ENCODE measurements at regions not wholly inside any gene's neighbourhood (a gene's known extent, or its start where the extent isn't known, plus 50 kb on each side); places are given as distances from the start of the nearest gene placed in this dataset.
"Not testable (repeated sequence)": the region's sequence is repeated elsewhere in the genome, so short reads cannot be mapped to it uniquely, and the experiment has no call there.

DNA sequence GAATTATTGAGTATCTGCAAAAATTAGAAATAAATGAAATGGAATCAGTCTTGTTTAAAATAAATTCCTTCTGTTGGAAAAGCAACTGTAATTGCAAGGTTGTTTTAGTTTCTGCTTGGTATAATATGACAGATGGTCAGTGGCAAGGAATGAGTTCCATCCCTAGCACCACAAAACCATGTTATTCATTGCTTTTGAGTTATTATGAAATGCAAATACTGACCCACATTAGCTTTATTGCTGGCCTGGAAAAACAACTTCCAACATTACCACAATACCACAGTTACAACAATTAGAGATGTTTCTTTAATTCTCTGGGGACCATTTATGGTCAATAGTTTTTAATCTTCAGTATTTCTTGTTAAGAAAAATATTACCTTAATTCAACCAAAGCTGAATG lies 194.4 kb downstream of the TMA16 start:
- Histone ChIP-seq H3K4me1 (no peaks in the 10 kb centered on the region), H3K27ac (no peak overlapping the region), H3K27me3 (no peaks in the 10 kb centered on the region), H3K4me3 (no peak overlapping the region), H3K9ac (ENCODE audit: low read depth in 2 of 2, low read length in 2 of 2) (no peak overlapping the region), H3K36me3 (no peaks in the 10 kb centered on the region), H3K9me3 (no peaks in the 10 kb centered on the region)
- intact Hi-C loops (cut with DNase I): no loop called here
- TF ChIP-seq, protein P1, sequence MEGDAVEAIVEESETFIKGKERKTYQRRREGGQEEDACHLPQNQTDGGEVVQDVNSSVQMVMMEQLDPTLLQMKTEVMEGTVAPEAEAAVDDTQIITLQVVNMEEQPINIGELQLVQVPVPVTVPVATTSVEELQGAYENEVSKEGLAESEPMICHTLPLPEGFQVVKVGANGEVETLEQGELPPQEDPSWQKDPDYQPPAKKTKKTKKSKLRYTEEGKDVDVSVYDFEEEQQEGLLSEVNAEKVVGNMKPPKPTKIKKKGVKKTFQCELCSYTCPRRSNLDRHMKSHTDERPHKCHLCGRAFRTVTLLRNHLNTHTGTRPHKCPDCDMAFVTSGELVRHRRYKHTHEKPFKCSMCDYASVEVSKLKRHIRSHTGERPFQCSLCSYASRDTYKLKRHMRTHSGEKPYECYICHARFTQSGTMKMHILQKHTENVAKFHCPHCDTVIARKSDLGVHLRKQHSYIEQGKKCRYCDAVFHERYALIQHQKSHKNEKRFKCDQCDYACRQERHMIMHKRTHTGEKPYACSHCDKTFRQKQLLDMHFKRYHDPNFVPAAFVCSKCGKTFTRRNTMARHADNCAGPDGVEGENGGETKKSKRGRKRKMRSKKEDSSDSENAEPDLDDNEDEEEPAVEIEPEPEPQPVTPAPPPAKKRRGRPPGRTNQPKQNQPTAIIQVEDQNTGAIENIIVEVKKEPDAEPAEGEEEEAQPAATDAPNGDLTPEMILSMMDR (IDR thresholded peaks at IDR 0.05): no peak
- DNase-seq: no peak

DNA sequence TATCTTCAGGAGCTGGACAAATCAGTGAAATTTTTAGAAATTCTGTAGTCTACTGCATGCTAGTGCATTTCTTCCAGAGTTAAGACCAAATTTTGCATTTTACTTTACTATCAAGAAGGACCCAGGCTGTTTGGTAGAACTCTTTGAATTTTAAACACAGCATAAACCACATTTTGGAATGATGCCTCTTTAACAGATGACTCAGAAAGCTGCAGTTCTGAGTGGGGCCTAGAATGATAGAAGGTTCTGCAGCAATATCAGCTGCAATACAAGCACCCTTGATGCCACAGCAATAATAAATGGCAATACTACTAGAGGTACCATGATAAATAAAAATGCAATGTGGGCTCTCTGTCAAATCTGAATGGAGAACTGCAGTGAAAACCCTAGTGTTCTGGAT lies 198.7 kb downstream of the TMA16 start:
- no peaks in the 10 kb centered on the region for H3K36me3 ChIP-seq
- DNase-seq: no peak
- H3K9me3 ChIP-seq: no peaks in the 10 kb centered on the region
- no peak overlapping the region for H3K4me3 ChIP-seq
- no peak overlapping the region for H3K9ac ChIP-seq (ENCODE audit: low read depth in 2 of 2, low read length in 2 of 2)
- TF ChIP-seq, protein P1 (IDR thresholded peaks at IDR 0.05): no peak
- H3K27me3 ChIP-seq: no peaks in the 10 kb centered on the region
- H3K27ac ChIP-seq: no peak overlapping the region
- intact Hi-C loops (cut with DNase I): no loop called here
- no peaks in the 10 kb centered on the region for H3K4me1 ChIP-seq

DNA sequence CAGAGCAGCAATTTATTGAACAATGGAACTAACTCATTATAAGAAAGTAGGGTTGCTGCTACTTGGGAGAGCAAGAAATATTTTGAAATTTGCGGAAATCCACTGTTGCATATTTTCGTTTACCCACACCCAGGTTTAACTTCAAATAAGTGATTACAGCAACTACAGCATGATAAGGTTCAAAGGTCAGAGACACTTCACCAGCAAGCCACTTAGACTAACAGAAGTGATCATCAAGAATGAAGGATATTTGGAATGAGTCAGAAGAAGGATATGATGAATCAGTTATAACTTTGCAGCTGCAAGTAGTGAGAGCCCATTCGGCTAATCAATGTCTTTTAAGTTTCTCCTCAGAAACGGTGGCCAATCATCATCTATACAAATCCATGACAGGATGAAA lies 199.3 kb downstream of the TMA16 start:
- no peaks in the 10 kb centered on the region for H3K36me3 ChIP-seq
- TF ChIP-seq, protein P1 (IDR thresholded peaks at IDR 0.05): no peak
- no peaks in the 10 kb centered on the region for H3K4me1 ChIP-seq
- no peaks in the 10 kb centered on the region for H3K27me3 ChIP-seq
- intact Hi-C loops (cut with DNase I): no loop called here
- H3K9me3 ChIP-seq: no peaks in the 10 kb centered on the region
- no peak overlapping the region for H3K9ac ChIP-seq (ENCODE audit: low read depth in 2 of 2, low read length in 2 of 2)
- DNase-seq: no peak
- H3K27ac ChIP-seq: no peak overlapping the region
- no peak overlapping the region for H3K4me3 ChIP-seq

DNA sequence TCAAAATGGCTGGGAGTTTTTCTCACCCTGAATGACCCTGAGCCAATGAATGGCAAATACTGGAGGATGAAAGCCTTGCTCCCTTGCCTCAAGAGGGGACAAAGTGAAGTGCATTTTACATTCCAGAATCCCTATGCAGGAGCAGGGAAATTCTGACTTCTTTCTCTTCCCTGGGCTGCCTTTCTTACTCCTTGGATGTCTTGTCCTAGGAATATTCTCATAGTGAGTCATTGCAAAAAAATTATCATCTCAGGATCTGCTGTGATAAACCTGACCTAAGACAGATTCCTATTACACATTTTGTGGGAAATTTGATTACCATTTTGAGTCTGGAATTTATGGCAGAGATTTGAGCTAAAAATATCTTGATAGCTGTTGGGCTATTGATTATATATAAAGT lies 199.9 kb downstream of the TMA16 start:
- Histone ChIP-seq H3K36me3 (no peaks in the 10 kb centered on the region), H3K4me1 (no peaks in the 10 kb centered on the region), H3K27me3 (no peaks in the 10 kb centered on the region), H3K4me3 (no peak overlapping the region), H3K9ac (ENCODE audit: low read depth in 2 of 2, low read length in 2 of 2) (no peak overlapping the region), H3K9me3 (no peaks in the 10 kb centered on the region), H3K27ac (no peak overlapping the region)
- TF ChIP-seq, protein P1 (IDR thresholded peaks at IDR 0.05): no peak
- intact Hi-C loops (cut with DNase I): no loop called here
- DNase-seq: no peak

DNA sequence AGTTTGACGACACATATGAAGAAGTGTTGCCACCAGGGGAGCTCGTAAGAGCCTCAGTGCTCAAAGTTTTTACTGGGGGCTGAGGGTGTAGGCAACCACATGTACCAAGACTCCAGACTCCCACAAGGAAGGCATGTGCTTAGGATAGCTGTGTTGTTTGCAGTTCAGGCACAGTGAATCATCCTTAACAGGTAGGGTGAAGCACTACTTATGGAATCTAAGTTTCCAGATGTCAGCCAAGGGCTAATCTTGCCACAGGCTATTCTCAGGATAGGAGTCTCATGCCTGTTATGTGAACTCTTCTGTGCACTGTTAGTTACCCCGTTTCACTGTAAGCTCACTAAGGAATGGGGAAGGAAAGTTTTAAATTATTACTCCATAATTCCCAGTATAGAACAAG lies 202.6 kb downstream of the TMA16 start:
- H3K36me3 ChIP-seq: no peaks in the 10 kb centered on the region
- no peak for DNase-seq
- H3K9me3 ChIP-seq: no peaks in the 10 kb centered on the region
- H3K27ac ChIP-seq: no peak overlapping the region
- H3K9ac ChIP-seq (ENCODE audit: low read depth in 2 of 2, low read length in 2 of 2): no peak overlapping the region
- intact Hi-C loops (cut with DNase I): no loop called here
- no peak overlapping the region for H3K4me3 ChIP-seq
- H3K27me3 ChIP-seq: no peaks in the 10 kb centered on the region
- no peaks in the 10 kb centered on the region for H3K4me1 ChIP-seq
- TF ChIP-seq, protein P1 (IDR thresholded peaks at IDR 0.05): no peak

DNA sequence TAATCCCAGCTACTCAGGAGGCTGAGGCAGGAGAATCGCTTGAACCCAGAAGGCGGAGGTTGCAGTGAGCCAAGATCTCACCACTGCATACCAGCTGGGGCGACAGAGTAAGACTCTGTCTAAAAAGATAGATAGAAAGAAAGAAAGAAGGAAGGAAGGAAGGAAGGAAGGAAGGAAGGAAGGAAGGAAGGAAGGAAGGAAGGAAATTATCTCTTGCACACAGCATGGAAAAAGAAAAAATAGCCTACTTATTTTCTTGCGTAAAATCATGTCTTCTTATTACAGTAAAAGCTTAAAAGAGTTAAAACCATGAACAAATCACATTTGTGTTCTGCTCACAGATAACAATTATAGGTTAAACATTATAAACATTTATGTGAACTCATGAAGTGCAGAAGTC lies 205.9 kb downstream of the TMA16 start:
- H3K27me3 ChIP-seq; H3K36me3 ChIP-seq; H3K4me3 ChIP-seq; H3K27ac ChIP-seq; H3K9me3 ChIP-seq; H3K4me1 ChIP-seq; H3K9ac ChIP-seq (ENCODE audit: low read depth in 2 of 2, low read length in 2 of 2); intact Hi-C loops (cut with DNase I); DNase-seq: not testable (repeated sequence)
